ENCODE measurements at regions not wholly inside any gene's neighbourhood (a gene's known extent, or its start where the extent isn't known, plus 50 kb on each side); places are given as distances from the start of the nearest gene placed in this dataset.

- TF ChIP-seq CTCF (conservative IDR thresholded peaks at IDR 0.05 in 1 of 2, IDR thresholded peaks at IDR 0.05 in 1 of 2; ENCODE audit: extremely low read depth in 1 of 2, insufficient read depth in 1 of 2, low read depth in 1 of 2, low read length in 2 of 2) (no peak), EZH2 (IDR thresholded peaks at IDR 0.05; ENCODE audit: borderline replicate concordance, low read length) (no peak)
Measured at GRCh38 chr11:95322539-95322938, 91.5 kb upstream of the SESN3 start.

All from mammary epithelial cell (primary cell).